K562 (cell line): ENCODE measurements at regions not wholly inside any gene's neighbourhood (a gene's known extent, or its start where the extent isn't known, plus 50 kb on each side); places are given as distances from the start of the nearest gene placed in this dataset.

Experiments
- BHLHE40 ChIP-seq: IDR thresholded peaks from 2 replicates; pipeline ENCODE4 v1.6.1; 2011; ENCODE audit warnings: low read length, improper control_type of control experiment
- CBFA2T3 ChIP-seq: fragments of 450-650 bp; IDR thresholded peaks from 2 replicates; pipeline ENCODE4 v1.6.1; 2017
- COPS2 ChIP-seq: fragments of 450-650 bp; conservative IDR thresholded peaks from 2 replicates; pipeline ENCODE4 v1.6.1; 2016; ENCODE audit warnings: mild to moderate bottlenecking, moderate library complexity
- KAT8 ChIP-seq: fragments of 450-650 bp; IDR thresholded peaks from 2 replicates; pipeline ENCODE4 v1.6.1; 2016; ENCODE audit warnings: low read depth, mild to moderate bottlenecking
- MIER1 ChIP-seq: fragments of 450-650 bp; IDR thresholded peaks from 2 replicates; pipeline ENCODE4 v1.6.1; 2016; ENCODE audit warnings: antibody characterized with exemption, mild to moderate bottlenecking, low read depth
- POLR2AphosphoS2 ChIP-seq: IDR thresholded peaks from 2 replicates; pipeline ENCODE4 v1.6.1; 2012; ENCODE audit warnings: low read length, improper control_type of control experiment
- POLR3A ChIP-seq: IDR thresholded peaks from 2 replicates; pipeline ENCODE4 v1.6.1; 2011; ENCODE audit warnings: borderline replicate concordance, mild to moderate bottlenecking, moderate library complexity; ENCODE audit not compliant: insufficient read length, insufficient read depth; ENCODE audit errors: extremely low read depth
- SIN3A ChIP-seq, 2 experiments: fragments of 150-350 bp in 1 of 2; IDR thresholded peaks; 2 replicates each; pipeline ENCODE4 v1.6.1; 2011 to 2016; ENCODE audit warnings: borderline replicate concordance in 2 of 2, low read depth in 2 of 2, low read length in 2 of 2, mild to moderate bottlenecking in 2 of 2, moderate library complexity in 2 of 2; ENCODE audit not compliant: control insufficient read depth in 1 of 2
- SIN3B ChIP-seq: fragments of 450-650 bp; IDR thresholded peaks from 2 replicates; pipeline ENCODE4 v1.6.1; 2017; ENCODE audit warnings: low read depth, mild to moderate bottlenecking, moderate library complexity
- SRF ChIP-seq, 2 experiments: fragments of 250-450, 450-650 bp in 1 of 2; sonication (Bioruptor Pico) in 1 of 2; sonication (generic) in 1 of 2; formaldehyde crosslinking; IDR thresholded peaks; 2 replicates each; pipeline versions ENCODE4 v1.5.0 to v1.5.1; 2020 to 2022; ENCODE audit warnings: mild to moderate bottlenecking in 1 of 2, missing genetic modification reagents in 1 of 2
- ZNF175 ChIP-seq: fragments of 200-800 bp; sonication (Bioruptor generic); IDR thresholded peaks from 2 replicates; pipeline ENCODE4 v1.6.1; 2016; ENCODE audit warnings: low read depth, mild to moderate bottlenecking, missing genetic modification characterization, missing compliant biosample characterization
- ZNF77 ChIP-seq: fragments of 250-450 bp; sonication (Bioruptor Pico); IDR thresholded peaks from 2 replicates; pipeline ENCODE4 v1.5.0; 2020
- TF ChIP-seq, protein P1 (sequence below), 2 experiments: fragments of 450-650 bp; IDR thresholded peaks; 2 replicates each; pipeline ENCODE4 v1.6.1; 2016; ENCODE audit warnings: mild to moderate bottlenecking in 2 of 2, borderline replicate concordance in 1 of 2, low read depth in 1 of 2, moderate library complexity in 1 of 2
- TF ChIP-seq, protein P2 (sequence below): sonication (generic); formaldehyde crosslinking; IDR thresholded peaks from 2 replicates; pipeline ENCODE4 v1.8.1; 2022; ENCODE audit warnings: missing genetic modification reagents
- TF ChIP-seq, protein P3 (sequence below), 2 experiments: IDR thresholded peaks; 2 replicates each; pipeline ENCODE4 v1.6.1; 2012; ENCODE audit warnings: improper control_type of control experiment in 2 of 2, low read depth in 2 of 2, low read length in 2 of 2, borderline replicate concordance in 1 of 2

DNA sequence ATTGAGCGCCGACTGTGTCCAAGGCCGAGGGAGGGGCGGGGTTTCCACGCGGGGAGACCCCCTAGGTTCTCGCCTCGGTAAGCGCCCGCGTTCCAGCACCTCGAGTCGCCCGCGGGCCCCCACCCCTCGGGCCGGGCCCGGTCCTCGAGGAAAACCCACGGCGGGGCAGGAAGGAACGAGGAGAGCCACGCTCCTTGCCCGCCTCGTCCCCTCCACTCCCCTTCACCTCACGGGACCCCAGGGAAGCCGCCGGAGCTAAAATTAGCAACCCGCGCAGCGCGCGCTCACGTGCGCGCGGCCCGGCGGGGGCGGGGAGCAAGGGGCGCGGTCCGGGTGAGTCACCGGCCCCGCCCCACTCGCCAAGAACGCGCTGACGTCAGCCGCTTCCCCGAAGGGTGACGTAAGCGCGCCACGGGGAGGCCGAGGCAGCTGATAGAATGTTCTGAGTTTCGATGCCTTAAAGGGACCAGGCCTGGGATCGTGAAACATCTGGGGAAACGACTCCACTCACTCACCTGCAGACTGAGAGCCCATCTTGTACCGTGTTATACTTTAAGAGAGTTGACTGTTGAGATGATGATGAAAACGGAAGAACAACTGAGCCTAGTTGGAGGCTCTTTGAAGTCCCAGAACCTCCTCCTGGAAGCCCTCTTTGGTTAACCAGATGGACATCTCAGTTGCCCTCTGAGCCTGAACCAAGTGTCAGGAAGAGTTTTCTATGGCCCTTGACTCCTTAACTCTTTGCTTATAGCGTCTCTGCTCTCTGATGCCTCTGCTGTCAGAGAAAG, 49.7 kb upstream of the ATF3 start (continued):
- TF ChIP-seq, protein P1, sequence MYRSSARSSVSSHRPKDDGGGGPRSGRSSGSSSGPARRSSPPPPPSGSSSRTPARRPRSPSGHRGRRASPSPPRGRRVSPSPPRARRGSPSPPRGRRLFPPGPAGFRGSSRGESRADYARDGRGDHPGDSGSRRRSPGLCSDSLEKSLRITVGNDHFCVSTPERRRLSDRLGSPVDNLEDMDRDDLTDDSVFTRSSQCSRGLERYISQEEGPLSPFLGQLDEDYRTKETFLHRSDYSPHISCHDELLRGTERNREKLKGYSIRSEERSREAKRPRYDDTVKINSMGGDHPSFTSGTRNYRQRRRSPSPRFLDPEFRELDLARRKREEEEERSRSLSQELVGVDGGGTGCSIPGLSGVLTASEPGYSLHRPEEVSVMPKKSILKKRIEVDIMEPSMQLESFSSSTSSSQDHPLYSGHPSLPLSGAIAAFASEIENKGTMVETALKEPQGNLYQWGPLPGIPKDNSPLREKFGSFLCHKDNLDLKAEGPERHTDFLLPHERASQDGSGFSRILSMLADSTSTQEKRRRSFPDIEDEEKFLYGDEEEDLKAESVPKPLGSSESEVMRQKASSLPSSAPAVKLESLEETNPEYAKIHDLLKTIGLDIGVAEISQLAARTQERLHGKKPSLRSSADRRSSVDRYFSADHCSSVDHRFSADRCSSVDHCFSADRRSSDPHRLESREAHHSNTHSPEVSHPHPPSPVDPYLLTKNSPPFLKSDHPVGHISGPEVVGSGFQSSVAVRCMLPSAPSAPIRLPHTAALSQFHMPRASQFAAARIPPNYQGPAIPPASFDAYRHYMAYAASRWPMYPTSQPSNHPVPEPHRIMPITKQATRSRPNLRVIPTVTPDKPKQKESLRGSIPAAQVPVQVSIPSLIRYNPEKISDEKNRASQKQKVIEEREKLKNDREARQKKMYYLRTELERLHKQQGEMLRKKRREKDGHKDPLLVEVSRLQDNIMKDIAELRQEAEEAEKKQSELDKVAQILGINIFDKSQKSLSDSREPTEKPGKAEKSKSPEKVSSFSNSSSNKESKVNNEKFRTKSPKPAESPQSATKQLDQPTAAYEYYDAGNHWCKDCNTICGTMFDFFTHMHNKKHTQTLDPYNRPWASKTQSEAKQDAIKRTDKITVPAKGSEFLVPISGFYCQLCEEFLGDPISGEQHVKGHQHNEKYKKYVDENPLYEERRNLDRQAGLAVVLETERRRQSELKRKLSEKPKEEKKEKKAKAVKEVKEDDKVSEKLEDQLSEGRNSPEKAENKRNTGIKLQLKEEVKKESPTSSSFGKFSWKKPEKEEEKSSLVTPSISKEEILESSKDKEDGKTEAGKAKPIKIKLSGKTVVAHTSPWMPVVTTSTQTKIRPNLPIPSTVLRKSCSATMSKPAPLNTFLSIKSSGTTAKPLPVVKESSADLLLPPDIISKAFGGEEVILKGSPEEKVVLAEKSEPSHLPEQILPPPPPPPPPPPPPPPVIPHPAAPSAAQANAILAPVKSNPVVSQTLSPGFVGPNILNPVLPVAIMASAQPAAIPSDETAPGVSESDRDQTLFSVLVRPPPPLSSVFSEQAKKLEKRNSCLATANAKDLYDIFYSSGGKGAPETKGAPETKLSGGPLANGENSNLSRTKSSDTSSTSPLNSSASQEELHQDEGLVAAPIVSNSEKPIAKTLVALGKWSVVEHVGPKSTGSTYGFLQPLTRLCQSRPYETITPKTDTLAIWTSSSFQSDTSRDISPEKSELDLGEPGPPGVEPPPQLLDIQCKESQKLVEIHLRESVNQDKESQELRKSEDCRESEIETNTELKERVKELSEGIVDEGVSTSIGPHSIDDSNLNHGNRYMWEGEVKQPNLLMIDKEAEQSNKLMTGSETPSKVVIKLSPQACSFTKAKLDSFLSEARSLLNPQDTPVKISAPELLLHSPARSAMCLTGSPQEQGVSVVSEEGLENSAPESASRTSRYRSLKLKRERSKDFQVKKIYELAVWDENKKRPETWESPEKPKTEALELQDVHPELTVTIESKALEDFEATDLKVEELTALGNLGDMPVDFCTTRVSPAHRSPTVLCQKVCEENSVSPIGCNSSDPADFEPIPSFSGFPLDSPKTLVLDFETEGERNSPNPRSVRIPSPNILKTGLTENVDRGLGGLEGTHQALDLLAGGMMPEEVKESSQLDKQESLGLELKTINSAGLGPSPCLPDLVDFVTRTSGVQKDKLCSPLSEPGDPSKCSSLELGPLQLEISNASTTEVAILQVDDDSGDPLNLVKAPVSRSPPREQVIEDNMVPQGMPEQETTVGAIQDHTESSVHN (IDR thresholded peaks at IDR 0.05; ENCODE audit: borderline replicate concordance in 1 of 2, low read depth in 1 of 2) = peak in 1 of 2 experiments; percentile 92; a peak in 2 of 4 replicates
- TF ChIP-seq CBFA2T3 = peak; percentile 43
- TF ChIP-seq ZNF77 (CRISPR knock-in tag) = no peak
- TF ChIP-seq BHLHE40 = peak; percentile 100
- TF ChIP-seq, protein P2, sequence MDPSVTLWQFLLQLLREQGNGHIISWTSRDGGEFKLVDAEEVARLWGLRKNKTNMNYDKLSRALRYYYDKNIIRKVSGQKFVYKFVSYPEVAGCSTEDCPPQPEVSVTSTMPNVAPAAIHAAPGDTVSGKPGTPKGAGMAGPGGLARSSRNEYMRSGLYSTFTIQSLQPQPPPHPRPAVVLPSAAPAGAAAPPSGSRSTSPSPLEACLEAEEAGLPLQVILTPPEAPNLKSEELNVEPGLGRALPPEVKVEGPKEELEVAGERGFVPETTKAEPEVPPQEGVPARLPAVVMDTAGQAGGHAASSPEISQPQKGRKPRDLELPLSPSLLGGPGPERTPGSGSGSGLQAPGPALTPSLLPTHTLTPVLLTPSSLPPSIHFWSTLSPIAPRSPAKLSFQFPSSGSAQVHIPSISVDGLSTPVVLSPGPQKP = no peak
- TF ChIP-seq, protein P3, sequence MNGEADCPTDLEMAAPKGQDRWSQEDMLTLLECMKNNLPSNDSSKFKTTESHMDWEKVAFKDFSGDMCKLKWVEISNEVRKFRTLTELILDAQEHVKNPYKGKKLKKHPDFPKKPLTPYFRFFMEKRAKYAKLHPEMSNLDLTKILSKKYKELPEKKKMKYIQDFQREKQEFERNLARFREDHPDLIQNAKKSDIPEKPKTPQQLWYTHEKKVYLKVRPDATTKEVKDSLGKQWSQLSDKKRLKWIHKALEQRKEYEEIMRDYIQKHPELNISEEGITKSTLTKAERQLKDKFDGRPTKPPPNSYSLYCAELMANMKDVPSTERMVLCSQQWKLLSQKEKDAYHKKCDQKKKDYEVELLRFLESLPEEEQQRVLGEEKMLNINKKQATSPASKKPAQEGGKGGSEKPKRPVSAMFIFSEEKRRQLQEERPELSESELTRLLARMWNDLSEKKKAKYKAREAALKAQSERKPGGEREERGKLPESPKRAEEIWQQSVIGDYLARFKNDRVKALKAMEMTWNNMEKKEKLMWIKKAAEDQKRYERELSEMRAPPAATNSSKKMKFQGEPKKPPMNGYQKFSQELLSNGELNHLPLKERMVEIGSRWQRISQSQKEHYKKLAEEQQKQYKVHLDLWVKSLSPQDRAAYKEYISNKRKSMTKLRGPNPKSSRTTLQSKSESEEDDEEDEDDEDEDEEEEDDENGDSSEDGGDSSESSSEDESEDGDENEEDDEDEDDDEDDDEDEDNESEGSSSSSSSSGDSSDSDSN (IDR thresholded peaks at IDR 0.05; ENCODE audit: borderline replicate concordance in 1 of 2, low read depth in 2 of 2, low read length in 2 of 2) = no peak; a peak in 1 of 4 replicates
- 0 out of 2 replicates have a peak, but pooled peaks have one; percentile 59 for TF ChIP-seq SIN3B
- TF ChIP-seq KAT8 = no peak; the same call in 1 of the 2 replicates
- TF ChIP-seq SRF (CRISPR knock-in tag; IDR thresholded peaks at IDR 0.05) = 0 out of 4 replicates have a peak, but pooled peaks of 1 of the 2 experiments have one; percentile 18
- TF ChIP-seq POLR2AphosphoS2 = no peak
- TF ChIP-seq MIER1 = peak; percentile 62; the same call in 1 of the 2 replicates
- no peak for TF ChIP-seq POLR3A
- TF ChIP-seq SIN3A (IDR thresholded peaks at IDR 0.05; ENCODE audit: borderline replicate concordance in 2 of 2, control insufficient read depth in 1 of 2, low read depth in 2 of 2, low read length in 2 of 2) = peak in 1 of 2 experiments; percentile 25; a peak in 1 of 4 replicates
- no peak for TF ChIP-seq COPS2
- TF ChIP-seq ZNF175 (CRISPR knock-in tag) = peak; percentile 51
